Liver (tissue), 8 donors: ENCODE measurements at regions not wholly inside any gene's neighbourhood (a gene's known extent, or its start where the extent isn't known, plus 50 kb on each side); places are given as distances from the start of the nearest gene placed in this dataset.

Source experiments
- DNase-seq: peaks from one replicate; pipeline ENCODE4 v3.0.0-alpha.2; 2017; ENCODE audit warnings: low spot score
- H3K27ac ChIP-seq, 2 donors: one replicate each; pipeline ENCODE4 v1.7.0; 2013; ENCODE audit warnings: inconsistent platforms in 2 of 2, low read length in 2 of 2, control low read depth in 1 of 2, low read depth in 1 of 2, mild to moderate bottlenecking in 1 of 2
- H3K27me3 ChIP-seq, 4 donors: one replicate each; pipeline versions ENCODE4 v1.6.1 to v1.7.0; 2013; ENCODE audit warnings: low read length in 3 of 4, inconsistent platforms in 1 of 4, mild to moderate bottlenecking in 1 of 4, moderate library complexity in 1 of 4; ENCODE audit not compliant: control insufficient read depth in 4 of 4, insufficient read depth in 4 of 4
- H3K36me3 ChIP-seq, 4 donors: one replicate each; pipeline versions ENCODE4 v1.6.1 to v1.7.0; 2013; ENCODE audit warnings: low read length in 3 of 4, mild to moderate bottlenecking in 3 of 4, low read depth in 1 of 4, moderate library complexity in 1 of 4; ENCODE audit not compliant: control insufficient read depth in 4 of 4, insufficient read depth in 3 of 4
- H3K4me1 ChIP-seq, 4 donors: one replicate each; pipeline versions ENCODE4 v1.6.1 to v1.7.0; 2013; ENCODE audit warnings: low read length in 3 of 4, mild to moderate bottlenecking in 3 of 4, moderate library complexity in 1 of 4; ENCODE audit not compliant: control insufficient read depth in 4 of 4, insufficient read depth in 4 of 4
- H3K4me3 ChIP-seq, 3 donors: one replicate each; pipeline versions ENCODE4 v1.6.1 to v1.7.0; 2013; ENCODE audit warnings: low read length in 3 of 3, control low read depth in 1 of 3, low read depth in 1 of 3, mild to moderate bottlenecking in 1 of 3
- H3K9ac ChIP-seq, 2 donors: one replicate each; pipeline ENCODE4 v1.7.0; 2013; ENCODE audit warnings: low read length in 2 of 2, mild to moderate bottlenecking in 2 of 2, moderate library complexity in 2 of 2, control low read depth in 1 of 2, low read depth in 1 of 2
- H3K9me3 ChIP-seq, 4 donors: one replicate each; pipeline versions ENCODE4 v1.6.1 to v1.7.0; 2013; ENCODE audit warnings: low read length in 3 of 4; ENCODE audit not compliant: control insufficient read depth in 4 of 4
- CTCF ChIP-seq: fragments of 150-350 bp; IDR thresholded peaks from 2 replicates; pipeline ENCODE4 v1.5.1; 2017; ENCODE audit warnings: improper control_type of control experiment, low read depth, low read length; ENCODE audit not compliant: missing input control
- EGR1 ChIP-seq, 2 donors: IDR thresholded peaks; 2 replicates each; pipeline ENCODE4 v1.6.1; 2016 to 2018; ENCODE audit warnings: antibody characterized with exemption in 2 of 2, low read depth in 2 of 2
- FOXA1 ChIP-seq: IDR thresholded peaks from 2 replicates; pipeline ENCODE4 v1.6.1; 2016; ENCODE audit warnings: antibody characterized with exemption
- GABPA ChIP-seq, 2 donors: IDR thresholded peaks in 1 of 2; conservative IDR thresholded peaks in 1 of 2; 2 replicates each; pipeline ENCODE4 v1.6.1; 2016; ENCODE audit warnings: antibody characterized with exemption in 2 of 2, mild to moderate bottlenecking in 1 of 2, moderate library complexity in 1 of 2
- HNF4A ChIP-seq, 2 donors: conservative IDR thresholded peaks; 2 replicates each; pipeline ENCODE4 v1.6.1; 2016; ENCODE audit warnings: antibody characterized with exemption in 2 of 2, mild to moderate bottlenecking in 2 of 2
- JUND ChIP-seq, 2 donors: IDR thresholded peaks; 2 replicates each; pipeline ENCODE4 v1.6.1; 2016; ENCODE audit warnings: antibody characterized with exemption in 2 of 2
- NR2F2 ChIP-seq: IDR thresholded peaks from 2 replicates; pipeline ENCODE4 v1.6.1; 2016; ENCODE audit warnings: antibody characterized with exemption
- RAD21 ChIP-seq, 2 donors: IDR thresholded peaks; 2 replicates each; pipeline ENCODE4 v1.6.1; 2016; ENCODE audit warnings: antibody characterized with exemption in 2 of 2, mild to moderate bottlenecking in 2 of 2
- YY1 ChIP-seq: IDR thresholded peaks from 2 replicates; pipeline ENCODE4 v1.6.1; 2016; ENCODE audit warnings: antibody characterized with exemption, mild to moderate bottlenecking
- WGBS: extraction: QIAGEN DNeasy Blood & Tissue Kit; methylation state at CpG from one replicate; pipeline ENCODE4 v1.1.7; 2013; 5-methylcytosine and 5-hydroxymethylcytosine counted together
- TF ChIP-seq, protein P1 (sequence below): IDR thresholded peaks from 2 replicates; pipeline ENCODE4 v1.6.1; 2016; ENCODE audit warnings: antibody characterized with exemption
- TF ChIP-seq, protein P2 (sequence below): IDR thresholded peaks from 2 replicates; pipeline ENCODE4 v1.6.1; 2016; ENCODE audit warnings: antibody characterized with exemption
- TF ChIP-seq, protein P3 (sequence below): IDR thresholded peaks from 2 replicates; pipeline ENCODE4 v1.6.1; 2016; ENCODE audit warnings: antibody characterized with exemption, mild to moderate bottlenecking
- donor health status: healthy.
- donor health status: healthy.
- donor health status: healthy.
- donor health status: healthy.
- donor health status: healthy.

DNA sequence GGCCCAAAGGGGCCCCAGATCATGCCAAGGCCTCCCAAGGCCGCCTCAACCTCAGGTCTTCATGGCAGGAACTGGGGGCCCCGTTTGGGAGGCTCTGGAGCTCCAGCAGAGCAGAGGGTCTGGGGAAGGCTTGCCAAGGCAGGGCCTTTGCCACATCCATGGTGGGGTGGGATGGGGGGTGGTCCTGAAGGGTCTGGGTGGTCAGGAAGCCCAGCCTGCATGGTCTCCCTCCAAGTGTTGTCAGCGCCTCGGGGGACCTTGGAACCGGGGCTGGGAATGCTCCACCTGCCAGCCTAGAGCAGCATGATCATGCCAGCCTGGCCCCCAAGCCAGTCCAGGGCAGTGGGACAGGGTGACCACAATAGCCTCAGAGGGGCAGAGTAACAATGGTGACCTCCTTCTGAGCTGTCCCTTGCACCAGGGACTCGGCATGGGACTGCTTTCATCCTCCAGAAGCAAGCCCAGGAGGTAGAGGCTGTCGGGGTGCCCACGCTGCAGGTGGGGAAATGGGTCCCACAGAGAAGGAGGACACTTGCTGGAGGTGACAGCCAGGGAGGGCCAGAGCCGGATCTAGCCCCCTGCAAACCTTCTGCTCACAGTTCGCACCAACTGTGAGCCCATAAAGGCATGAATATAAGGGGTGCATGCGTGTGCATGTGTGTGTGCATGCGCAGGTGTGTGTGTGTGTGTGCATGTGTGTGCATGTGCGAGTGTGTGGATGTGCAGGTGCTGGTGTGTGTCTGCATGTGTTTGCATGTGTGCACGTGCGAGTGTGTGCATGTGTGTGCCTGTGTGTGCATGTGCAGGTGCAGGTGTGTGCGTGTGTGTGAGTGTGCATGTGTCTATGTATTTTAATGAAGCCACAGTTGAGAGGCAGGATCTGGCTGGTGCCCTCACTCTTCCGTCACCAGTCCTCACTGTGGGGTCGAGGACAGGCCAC is 63.8 kb downstream of the MYEOV start:
- Histone ChIP-seq H3K4me3 (no peak overlapping the region), H3K9me3 (no peaks in the 10 kb centered on the region), H3K4me1 (peaks cover 17 to 52% (median 34%) of the 10 kb centered on the region in 4 donors), H3K9ac (peak overlapping the region in 1 of 2 donors; percentile 2), H3K27ac (peak overlapping the region; percentile 75 to 76), H3K36me3 (no peaks in the 10 kb centered on the region), H3K27me3 (no peaks in the 10 kb centered on the region)
- peak in 1 of 2 donors; percentile 36 for TF ChIP-seq HNF4A (conservative IDR thresholded peaks at IDR 0.05)
- TF ChIP-seq, protein P1, sequence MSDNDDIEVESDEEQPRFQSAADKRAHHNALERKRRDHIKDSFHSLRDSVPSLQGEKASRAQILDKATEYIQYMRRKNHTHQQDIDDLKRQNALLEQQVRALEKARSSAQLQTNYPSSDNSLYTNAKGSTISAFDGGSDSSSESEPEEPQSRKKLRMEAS = no peak
- DNase-seq = peak; percentile 30
- WGBS = 84% methylated on average over 18 of the region's 18 CpGs

DNA sequence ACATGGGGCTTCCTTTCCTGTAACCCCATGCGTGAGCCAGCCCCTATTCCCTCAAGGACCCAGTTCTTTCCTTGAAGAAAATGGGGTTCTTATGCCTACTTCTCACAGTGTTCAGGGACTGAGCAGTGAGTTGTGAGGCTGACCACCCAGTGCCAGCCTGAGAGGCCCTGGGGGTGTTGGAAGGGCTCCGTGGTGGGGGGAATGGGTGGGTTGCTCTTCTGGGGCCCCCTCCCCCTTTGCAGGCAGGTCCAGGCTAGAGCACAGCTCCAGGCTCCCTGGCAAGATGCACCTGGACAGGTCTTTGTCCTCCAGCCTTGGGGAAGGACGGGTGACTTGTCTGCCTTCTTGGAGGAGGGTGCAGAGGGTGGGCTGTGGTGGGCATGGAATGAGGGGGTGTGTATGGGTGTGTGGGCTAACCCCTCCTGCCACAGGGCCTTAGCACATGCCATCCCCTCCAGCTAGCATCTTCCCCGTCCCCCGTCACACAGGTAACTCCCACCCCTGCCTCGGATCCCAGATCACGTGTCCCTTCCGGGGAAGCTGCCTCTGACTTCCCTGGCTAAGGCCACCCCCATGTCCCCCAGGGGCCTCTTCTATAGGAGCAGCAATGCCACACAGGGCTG is 64.6 kb downstream of the MYEOV start:
- Histone ChIP-seq H3K9me3 (no peaks in the 10 kb centered on the region), H3K4me3 (no peak overlapping the region), H3K9ac (no peak overlapping the region), H3K27me3 (no peaks in the 10 kb centered on the region), H3K4me1 (peaks cover 10 to 45% (median 30%) of the 10 kb centered on the region in 4 donors), H3K27ac (peak overlapping the region; percentile 55 to 75), H3K36me3 (no peaks in the 10 kb centered on the region)
- TF ChIP-seq EGR1 (IDR thresholded peaks at IDR 0.05; ENCODE audit: low read depth in 2 of 2) (no peak), FOXA1 (no peak), CTCF (no peak)
- TF ChIP-seq, protein P2, sequence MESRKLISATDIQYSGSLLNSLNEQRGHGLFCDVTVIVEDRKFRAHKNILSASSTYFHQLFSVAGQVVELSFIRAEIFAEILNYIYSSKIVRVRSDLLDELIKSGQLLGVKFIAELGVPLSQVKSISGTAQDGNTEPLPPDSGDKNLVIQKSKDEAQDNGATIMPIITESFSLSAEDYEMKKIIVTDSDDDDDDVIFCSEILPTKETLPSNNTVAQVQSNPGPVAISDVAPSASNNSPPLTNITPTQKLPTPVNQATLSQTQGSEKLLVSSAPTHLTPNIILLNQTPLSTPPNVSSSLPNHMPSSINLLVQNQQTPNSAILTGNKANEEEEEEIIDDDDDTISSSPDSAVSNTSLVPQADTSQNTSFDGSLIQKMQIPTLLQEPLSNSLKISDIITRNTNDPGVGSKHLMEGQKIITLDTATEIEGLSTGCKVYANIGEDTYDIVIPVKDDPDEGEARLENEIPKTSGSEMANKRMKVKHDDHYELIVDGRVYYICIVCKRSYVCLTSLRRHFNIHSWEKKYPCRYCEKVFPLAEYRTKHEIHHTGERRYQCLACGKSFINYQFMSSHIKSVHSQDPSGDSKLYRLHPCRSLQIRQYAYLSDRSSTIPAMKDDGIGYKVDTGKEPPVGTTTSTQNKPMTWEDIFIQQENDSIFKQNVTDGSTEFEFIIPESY = no peak
- peak; percentile 30 for DNase-seq
- 95% methylated on average over 8 of the region's 8 CpGs for WGBS

- Histone ChIP-seq H3K4me1 (peaks cover 10 to 36% (median 23%) of the 10 kb centered on the region in 4 donors), H3K4me3 (no peak overlapping the region)
- TF ChIP-seq YY1 (peak; percentile 78), RAD21 (IDR thresholded peaks at IDR 0.05) (peak; percentile 56 to 58), CTCF (no peak), GABPA (IDR thresholded peaks at IDR 0.05 in 1 of 2, conservative IDR thresholded peaks at IDR 0.05 in 1 of 2) (no peak), EGR1 (IDR thresholded peaks at IDR 0.05; ENCODE audit: low read depth in 2 of 2) (peak in 1 of 2 donors; percentile 94), FOXA1 (no peak), HNF4A (conservative IDR thresholded peaks at IDR 0.05) (peak; percentile 80 to 95), NR2F2 (peak; percentile 49), JUND (IDR thresholded peaks at IDR 0.05) (peak; percentile 79 to 90)
- TF ChIP-seq, protein P3, sequence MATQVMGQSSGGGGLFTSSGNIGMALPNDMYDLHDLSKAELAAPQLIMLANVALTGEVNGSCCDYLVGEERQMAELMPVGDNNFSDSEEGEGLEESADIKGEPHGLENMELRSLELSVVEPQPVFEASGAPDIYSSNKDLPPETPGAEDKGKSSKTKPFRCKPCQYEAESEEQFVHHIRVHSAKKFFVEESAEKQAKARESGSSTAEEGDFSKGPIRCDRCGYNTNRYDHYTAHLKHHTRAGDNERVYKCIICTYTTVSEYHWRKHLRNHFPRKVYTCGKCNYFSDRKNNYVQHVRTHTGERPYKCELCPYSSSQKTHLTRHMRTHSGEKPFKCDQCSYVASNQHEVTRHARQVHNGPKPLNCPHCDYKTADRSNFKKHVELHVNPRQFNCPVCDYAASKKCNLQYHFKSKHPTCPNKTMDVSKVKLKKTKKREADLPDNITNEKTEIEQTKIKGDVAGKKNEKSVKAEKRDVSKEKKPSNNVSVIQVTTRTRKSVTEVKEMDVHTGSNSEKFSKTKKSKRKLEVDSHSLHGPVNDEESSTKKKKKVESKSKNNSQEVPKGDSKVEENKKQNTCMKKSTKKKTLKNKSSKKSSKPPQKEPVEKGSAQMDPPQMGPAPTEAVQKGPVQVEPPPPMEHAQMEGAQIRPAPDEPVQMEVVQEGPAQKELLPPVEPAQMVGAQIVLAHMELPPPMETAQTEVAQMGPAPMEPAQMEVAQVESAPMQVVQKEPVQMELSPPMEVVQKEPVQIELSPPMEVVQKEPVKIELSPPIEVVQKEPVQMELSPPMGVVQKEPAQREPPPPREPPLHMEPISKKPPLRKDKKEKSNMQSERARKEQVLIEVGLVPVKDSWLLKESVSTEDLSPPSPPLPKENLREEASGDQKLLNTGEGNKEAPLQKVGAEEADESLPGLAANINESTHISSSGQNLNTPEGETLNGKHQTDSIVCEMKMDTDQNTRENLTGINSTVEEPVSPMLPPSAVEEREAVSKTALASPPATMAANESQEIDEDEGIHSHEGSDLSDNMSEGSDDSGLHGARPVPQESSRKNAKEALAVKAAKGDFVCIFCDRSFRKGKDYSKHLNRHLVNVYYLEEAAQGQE = peak; percentile 37
Measured at GRCh38 chr11:69359735-69360480, 66.0 kb downstream of the MYEOV start.

More at GRCh38 chr11:69359735-69360480, 66.0 kb downstream of the MYEOV start:
- no peak overlapping the region for H3K9ac ChIP-seq
- H3K36me3 ChIP-seq = no peaks in the 10 kb centered on the region
- H3K27ac ChIP-seq = peak overlapping the region; percentile 55 to 75
- no peaks in the 10 kb centered on the region for H3K27me3 ChIP-seq
- peak; percentile 21 for DNase-seq
- no peaks in the 10 kb centered on the region for H3K9me3 ChIP-seq
- WGBS = 55% methylated on average over 5 of the region's 5 CpGs
